Panc1 (cell line): ENCODE measurements at regions not wholly inside any gene's neighbourhood (a gene's known extent, or its start where the extent isn't known, plus 50 kb on each side); places are given as distances from the start of the nearest gene placed in this dataset.

ENCODE experiments used
- ATAC-seq: fragments of 200-7000 bp; cut with Tn5 transposase; 2 replicates; pipeline ENCODE4 v1.9.1; 2020; ENCODE audit warnings: mild to moderate bottlenecking, moderate library complexity
- BruUV-seq: library from RNA; stranded (reverse); fragments of 400-500 nt; replicated peaks from 2 replicates; lab custom pipeline; 2021; lab: Mats Ljungman, UMichigan
- CTCF ChIA-PET: fragments of 300-600 bp; sonication (Branson Sonifier 250); formaldehyde crosslinking; loops from one replicate; lab custom pipeline; 2022; ENCODE audit warnings: antibody characterized with exemption; lab: Charles Lee
- POLR2A ChIA-PET: fragments of 300-600 bp; sonication (Branson Sonifier 250); formaldehyde crosslinking; loops from one replicate; lab custom pipeline; 2022; ENCODE audit warnings: antibody characterized with exemption; lab: Charles Lee
- DNase-seq: peaks from one replicate; pipeline ENCODE4 v3.0.0-alpha.2; 2010; ENCODE audit warnings: low read depth, low spot score
- H3K27ac ChIP-seq: 2 replicates; pipeline ENCODE4 v1.5.1; 2011; ENCODE audit warnings: mild to moderate bottlenecking, low read length, inconsistent platforms
- H3K27me3 ChIP-seq: fragments of 200-500 bp; sonication (Bioruptor generic); 2 replicates; pipeline ENCODE4 v1.6.0; 2014; ENCODE audit warnings: low read length, inconsistent platforms; ENCODE audit not compliant: control insufficient read depth, insufficient read depth
- H3K36me3 ChIP-seq: fragments of 200-500 bp; sonication (Bioruptor generic); 2 replicates; pipeline ENCODE4 v1.5.1; 2014; ENCODE audit warnings: inconsistent platforms, mild to moderate bottlenecking, low read length, moderate library complexity; ENCODE audit not compliant: control insufficient read depth, insufficient read depth
- H3K4me1 ChIP-seq: 2 replicates; pipeline ENCODE4 v1.5.1; 2011; ENCODE audit warnings: inconsistent platforms, mild to moderate bottlenecking, low read length, moderate library complexity; ENCODE audit not compliant: control insufficient read depth, insufficient read depth
- H3K4me3 ChIP-seq, 2 experiments: 2 replicates each; pipeline ENCODE4 v1.5.1; 2011 to 2012; ENCODE audit warnings: low read depth in 2 of 2, low read length in 2 of 2, mild to moderate bottlenecking in 2 of 2, inconsistent platforms in 1 of 2, moderate library complexity in 1 of 2
- H3K9me3 ChIP-seq: fragments of 200-500 bp; sonication (Bioruptor generic); 2 replicates; pipeline ENCODE4 v1.5.1; 2014; ENCODE audit warnings: low read depth, mild to moderate bottlenecking, inconsistent platforms, low read length, moderate library complexity; ENCODE audit not compliant: control insufficient read depth, insufficient read depth
- CTCF ChIP-seq: fragments of 450-650 bp; IDR thresholded peaks from 2 replicates; pipeline ENCODE4 v1.5.1; 2017; ENCODE audit warnings: mild to moderate bottlenecking
- POLR2AphosphoS5 ChIP-seq: IDR thresholded peaks from 2 replicates; pipeline ENCODE4 v1.6.1; 2012; ENCODE audit warnings: mild to moderate bottlenecking, low read depth, low read length, moderate library complexity
- REST ChIP-seq, 2 experiments: IDR thresholded peaks; 2 replicates each; pipeline ENCODE4 v1.6.1; 2011 to 2012; ENCODE audit warnings: low read depth in 2 of 2, control low read depth in 1 of 2, low read length in 1 of 2, mild to moderate bottlenecking in 1 of 2, moderate library complexity in 1 of 2; ENCODE audit not compliant: insufficient read depth in 1 of 2
- SIN3A ChIP-seq: IDR thresholded peaks from 2 replicates; pipeline ENCODE4 v1.6.1; 2012; ENCODE audit warnings: low read depth, mild to moderate bottlenecking, low read length, moderate library complexity, borderline replicate concordance; ENCODE audit not compliant: insufficient read depth
- TCF7L2 ChIP-seq: IDR thresholded peaks from 2 replicates; pipeline ENCODE4 v1.6.1; 2011; ENCODE audit warnings: mild to moderate bottlenecking, low read depth, low read length, inconsistent platforms
- in situ Hi-C: cut with HindIII; loops from 2 replicates; pipeline ENCODE4 v1.10.0; 2016; ENCODE audit warnings: low sequenced_read_pairs, low pct_unique_long_range_greater_than_20kb
- intact Hi-C: fragments of 100-400 bp; cut with micrococcal nuclease; formaldehyde crosslinking; loops from one replicate; pipeline ENCODE4 v1.10.0; 2022; ENCODE audit not compliant: unreplicated experiment

DNA sequence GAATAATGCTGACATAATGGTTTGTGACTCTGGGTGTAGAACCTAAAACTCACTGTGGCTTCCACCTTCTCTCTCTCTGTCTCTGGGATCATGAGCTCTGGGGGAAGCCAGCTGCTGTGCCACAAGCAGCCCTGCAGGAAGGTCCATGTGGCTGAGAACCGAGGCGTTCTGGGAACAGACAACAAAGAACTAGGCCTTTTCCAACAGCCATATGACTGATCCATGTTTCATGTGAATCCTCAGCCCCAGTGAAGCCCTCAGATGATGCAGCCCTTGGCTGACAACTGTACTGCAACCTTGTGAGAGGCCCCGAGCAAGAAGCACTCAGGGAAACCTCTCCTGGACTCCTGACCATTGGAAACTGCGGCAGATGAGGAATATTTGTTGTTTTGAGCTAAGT, 56.6 kb downstream of the HLA-G start:
- no TSS peak for BruUV-seq
- POLR2A ChIA-PET: no interaction called here
- H3K4me1 ChIP-seq: peaks cover 10% of the 10 kb centered on the region
- TF ChIP-seq REST (IDR thresholded peaks at IDR 0.05; ENCODE audit: insufficient read depth in 1 of 2, low read depth in 2 of 2, low read length in 1 of 2) (no peak), SIN3A (no peak), POLR2AphosphoS5 (no peak), CTCF (no peak), TCF7L2 (no peak)
- no peaks in the 10 kb centered on the region for H3K36me3 ChIP-seq
- no peak for ATAC-seq
- no peaks in the 10 kb centered on the region for H3K27me3 ChIP-seq
- in situ Hi-C loops: no loop called here
- no peak overlapping the region for H3K4me3 ChIP-seq
- CTCF ChIA-PET: no interaction called here
- H3K9me3 ChIP-seq: no peaks in the 10 kb centered on the region
- DNase-seq: no peak
- no peak overlapping the region for H3K27ac ChIP-seq
- intact Hi-C loops: no loop called here

DNA sequence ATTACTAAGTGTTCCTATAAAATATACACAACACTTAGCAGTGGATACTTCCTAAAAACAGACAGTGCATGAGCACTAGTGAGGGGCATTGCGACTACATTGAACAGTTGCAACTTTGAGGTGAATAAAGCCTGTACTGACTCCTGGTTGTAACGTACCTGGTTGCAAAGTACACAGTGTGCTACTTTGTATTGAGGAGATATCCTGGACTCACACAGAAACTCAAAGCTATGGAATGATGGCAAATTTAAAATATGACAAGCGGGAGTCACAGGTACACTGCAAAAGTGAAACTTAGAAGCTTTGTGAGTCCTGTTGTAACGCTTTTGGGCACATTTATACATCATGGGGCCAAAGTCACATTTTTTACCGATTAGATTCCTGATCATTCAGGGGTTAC, 55.6 kb upstream of the HLA-A start:
- no peaks in the 10 kb centered on the region for H3K27me3 ChIP-seq
- in situ Hi-C loops (no loop called here), intact Hi-C loops (no loop called here)
- H3K27ac ChIP-seq: peak overlapping the region; percentile 86
- TSS peak; percentile 79 for BruUV-seq
- ChIA-PET POLR2A (no interaction called here), CTCF (no interaction called here)
- H3K4me3 ChIP-seq: peak overlapping the region; percentile 58 to 73
- ATAC-seq (no peak), DNase-seq (no peak)
- no peaks in the 10 kb centered on the region for H3K9me3 ChIP-seq
- H3K36me3 ChIP-seq: no peaks in the 10 kb centered on the region; the same call in 1 of the 2 replicates
- H3K4me1 ChIP-seq: peaks cover 10% of the 10 kb centered on the region
- TF ChIP-seq POLR2AphosphoS5 (no peak), TCF7L2 (no peak), SIN3A (no peak), CTCF (no peak), REST (IDR thresholded peaks at IDR 0.05; ENCODE audit: insufficient read depth in 1 of 2, low read depth in 2 of 2, low read length in 1 of 2) (no peak)
